Peyer's patch (tissue), 4 donors: ENCODE measurements at regions not wholly inside any gene's neighbourhood (a gene's known extent, or its start where the extent isn't known, plus 50 kb on each side); places are given as distances from the start of the nearest gene placed in this dataset.

Source experiments
- POLR2A ChIP-seq, 2 donors: fragments of 450-650 bp; IDR thresholded peaks; one replicate each; pipeline ENCODE4 v1.5.1; 2017; ENCODE audit warnings: antibody characterized with exemption in 2 of 2, mild to moderate bottlenecking in 2 of 2, moderate library complexity in 2 of 2
- TF ChIP-seq, protein P1 (sequence below), 6 experiments: fragments of 450-650 bp in 4 of 6; fragments of 200-600 bp in 2 of 6; sonication (generic) in 1 of 6; IDR thresholded peaks; one replicate each; pipeline ENCODE4 v1.5.1; 2017 to 2019; ENCODE audit warnings: antibody characterized with exemption in 6 of 6, mild to moderate bottlenecking in 3 of 6, moderate library complexity in 1 of 6

DNA sequence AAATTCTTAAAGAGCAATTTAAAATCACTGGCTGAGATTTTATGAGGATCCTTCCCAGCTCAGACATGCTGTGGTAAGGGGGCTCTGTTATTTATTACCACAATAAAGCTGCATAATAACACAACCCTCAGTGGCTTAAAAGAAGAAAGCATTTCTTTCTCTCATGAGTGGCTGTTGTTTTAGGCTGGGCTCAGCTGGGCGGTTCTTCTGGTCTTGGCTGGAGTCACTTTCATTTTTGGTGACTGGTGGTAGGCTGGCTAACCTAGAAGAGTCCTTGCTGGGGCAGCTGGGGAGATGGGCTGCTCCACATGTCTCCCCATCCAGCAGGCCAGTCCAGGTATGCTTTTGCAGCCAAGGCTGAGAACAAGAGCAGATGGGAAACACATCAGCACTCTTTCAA is 113.0 kb upstream of the MSX1 start:
- TF ChIP-seq POLR2A (IDR thresholded peaks at IDR 0.05), result no peak
- TF ChIP-seq, protein P1, sequence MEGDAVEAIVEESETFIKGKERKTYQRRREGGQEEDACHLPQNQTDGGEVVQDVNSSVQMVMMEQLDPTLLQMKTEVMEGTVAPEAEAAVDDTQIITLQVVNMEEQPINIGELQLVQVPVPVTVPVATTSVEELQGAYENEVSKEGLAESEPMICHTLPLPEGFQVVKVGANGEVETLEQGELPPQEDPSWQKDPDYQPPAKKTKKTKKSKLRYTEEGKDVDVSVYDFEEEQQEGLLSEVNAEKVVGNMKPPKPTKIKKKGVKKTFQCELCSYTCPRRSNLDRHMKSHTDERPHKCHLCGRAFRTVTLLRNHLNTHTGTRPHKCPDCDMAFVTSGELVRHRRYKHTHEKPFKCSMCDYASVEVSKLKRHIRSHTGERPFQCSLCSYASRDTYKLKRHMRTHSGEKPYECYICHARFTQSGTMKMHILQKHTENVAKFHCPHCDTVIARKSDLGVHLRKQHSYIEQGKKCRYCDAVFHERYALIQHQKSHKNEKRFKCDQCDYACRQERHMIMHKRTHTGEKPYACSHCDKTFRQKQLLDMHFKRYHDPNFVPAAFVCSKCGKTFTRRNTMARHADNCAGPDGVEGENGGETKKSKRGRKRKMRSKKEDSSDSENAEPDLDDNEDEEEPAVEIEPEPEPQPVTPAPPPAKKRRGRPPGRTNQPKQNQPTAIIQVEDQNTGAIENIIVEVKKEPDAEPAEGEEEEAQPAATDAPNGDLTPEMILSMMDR (IDR thresholded peaks at IDR 0.05), result no peak
